ENCODE measurements at regions not wholly inside any gene's neighbourhood (a gene's known extent, or its start where the extent isn't known, plus 50 kb on each side); places are given as distances from the start of the nearest gene placed in this dataset.
A peak's percentile ranks its signal among the peaks of the same experiment; 100 is the strongest.
"Not testable (repeated sequence)": the region's sequence is repeated elsewhere in the genome, so short reads cannot be mapped to it uniquely, and the experiment has no call there.

GRCh38 chr13:74274916-74275315 lies 140.7 kb upstream of the KLF12 start:
- no peak for DNase-seq (ENCODE audit: extremely low read depth, low read depth, low spot score)

- no peak for DNase-seq (ENCODE audit: extremely low read depth, low read depth, low spot score)
Observed at GRCh38 chr13:74273581-74273980, 139.4 kb upstream of the KLF12 start.

- no peak for DNase-seq (ENCODE audit: extremely low read depth, low read depth, low spot score)
Observed at GRCh38 chr13:74272826-74273225, 138.6 kb upstream of the KLF12 start.

GRCh38 chr13:74270018-74270417 lies 135.8 kb upstream of the KLF12 start:
- no peak for DNase-seq (ENCODE audit: extremely low read depth, low read depth, low spot score)

- no peak for DNase-seq (ENCODE audit: extremely low read depth, low read depth, low spot score)
Observed at GRCh38 chr13:74266861-74267260, 132.7 kb upstream of the KLF12 start.

- no peak for DNase-seq (ENCODE audit: extremely low read depth, low read depth, low spot score)
Observed at GRCh38 chr13:74266309-74266708, 132.1 kb upstream of the KLF12 start.

GRCh38 chr13:74264333-74264732 lies 130.1 kb upstream of the KLF12 start:
- no peak for DNase-seq (ENCODE audit: extremely low read depth, low read depth, low spot score)

- not testable (repeated sequence) for DNase-seq (ENCODE audit: extremely low read depth, low read depth, low spot score)
Observed at GRCh38 chr13:74260420-74260819, 126.2 kb upstream of the KLF12 start.

- no peak for DNase-seq (ENCODE audit: extremely low read depth, low read depth, low spot score)
Observed at GRCh38 chr13:74259641-74260040, 125.4 kb upstream of the KLF12 start.

- no peak for DNase-seq (ENCODE audit: extremely low read depth, low read depth, low spot score)
Observed at GRCh38 chr13:74258961-74259360, 124.8 kb upstream of the KLF12 start.

GRCh38 chr13:74256969-74257368 lies 122.8 kb upstream of the KLF12 start:
- no peak for DNase-seq (ENCODE audit: extremely low read depth, low read depth, low spot score)

- DNase-seq (ENCODE audit: extremely low read depth, low read depth, low spot score): no peak
Observed at GRCh38 chr13:74253161-74253560, 119.0 kb upstream of the KLF12 start.

- DNase-seq (ENCODE audit: extremely low read depth, low read depth, low spot score): no peak
Observed at GRCh38 chr13:74251778-74252519, 117.7 kb upstream of the KLF12 start.

- no peak for DNase-seq (ENCODE audit: extremely low read depth, low read depth, low spot score)
Observed at GRCh38 chr13:74250738-74251190, 116.6 kb upstream of the KLF12 start.

- no peak for DNase-seq (ENCODE audit: extremely low read depth, low read depth, low spot score)
Observed at GRCh38 chr13:74248477-74248876, 114.3 kb upstream of the KLF12 start.

GRCh38 chr13:74246487-74246886 lies 112.3 kb upstream of the KLF12 start:
- DNase-seq (ENCODE audit: extremely low read depth, low read depth, low spot score): no peak

- DNase-seq (ENCODE audit: extremely low read depth, low read depth, low spot score): peak; percentile 20
Observed at GRCh38 chr13:74243637-74244526, 109.7 kb upstream of the KLF12 start.

GRCh38 chr13:74241343-74241742 lies 107.1 kb upstream of the KLF12 start:
- DNase-seq (ENCODE audit: extremely low read depth, low read depth, low spot score): not testable (repeated sequence)

- no peak for DNase-seq (ENCODE audit: extremely low read depth, low read depth, low spot score)
Observed at GRCh38 chr13:74230984-74231501, 96.8 kb upstream of the KLF12 start.

GRCh38 chr13:74229242-74229641 lies 95.0 kb upstream of the KLF12 start:
- DNase-seq (ENCODE audit: extremely low read depth, low read depth, low spot score): no peak

GRCh38 chr13:74227476-74228158 lies 93.4 kb upstream of the KLF12 start:
- no peak for DNase-seq (ENCODE audit: extremely low read depth, low read depth, low spot score)

All from glomerular endothelial cell (primary cell).